MG63 (cell line): ENCODE measurements at regions not wholly inside any gene's neighbourhood (a gene's known extent, or its start where the extent isn't known, plus 50 kb on each side); places are given as distances from the start of the nearest gene placed in this dataset.

ENCODE experiments used
- DNase-seq: peaks from one replicate; pipeline ENCODE4 v3.0.0-alpha.2; 2020
- H3K27me3 ChIP-seq: fragments of 250-450 bp; sonication (Bioruptor Pico); 2 replicates; pipeline ENCODE4 v1.5.1; 2020; ENCODE audit warnings: mild to moderate bottlenecking, moderate library complexity
- H3K36me3 ChIP-seq: fragments of 250-450 bp; sonication (Bioruptor Pico); 2 replicates; pipeline ENCODE4 v1.5.1; 2020; ENCODE audit warnings: mild to moderate bottlenecking, moderate library complexity
- H3K4me3 ChIP-seq: fragments of 250-450 bp; sonication (Bioruptor Pico); 2 replicates; pipeline ENCODE4 v1.5.1; 2020; ENCODE audit warnings: mild to moderate bottlenecking, moderate library complexity
- H3K9me3 ChIP-seq: fragments of 250-450 bp; sonication (Bioruptor Pico); 2 replicates; pipeline ENCODE4 v1.5.1; 2020; ENCODE audit warnings: mild to moderate bottlenecking, moderate library complexity

DNA sequence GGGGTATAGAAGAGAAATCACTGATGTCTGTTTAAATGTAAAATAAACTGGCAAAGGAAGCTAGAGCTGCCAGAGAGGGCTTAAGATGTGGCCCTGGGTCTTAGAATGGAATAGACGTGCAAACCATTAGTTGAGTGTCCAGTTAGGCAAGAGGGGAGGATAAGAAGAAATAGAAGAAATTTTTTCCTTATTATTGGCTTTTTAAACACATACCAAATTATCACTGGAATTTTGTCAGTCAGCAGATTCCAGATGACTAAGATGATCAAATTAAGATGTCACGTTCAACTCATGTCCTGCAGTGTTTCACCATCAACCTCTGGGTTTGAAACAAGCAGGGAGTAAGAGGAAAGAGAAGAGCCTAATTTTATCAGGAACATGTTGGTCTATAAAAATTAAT, 71.6 kb upstream of the C1orf21 start:
- no peaks in the 10 kb centered on the region for H3K27me3 ChIP-seq
- no peaks in the 10 kb centered on the region for H3K9me3 ChIP-seq
- no peaks in the 10 kb centered on the region for H3K36me3 ChIP-seq
- no peak for DNase-seq
- no peak overlapping the region for H3K4me3 ChIP-seq

DNA sequence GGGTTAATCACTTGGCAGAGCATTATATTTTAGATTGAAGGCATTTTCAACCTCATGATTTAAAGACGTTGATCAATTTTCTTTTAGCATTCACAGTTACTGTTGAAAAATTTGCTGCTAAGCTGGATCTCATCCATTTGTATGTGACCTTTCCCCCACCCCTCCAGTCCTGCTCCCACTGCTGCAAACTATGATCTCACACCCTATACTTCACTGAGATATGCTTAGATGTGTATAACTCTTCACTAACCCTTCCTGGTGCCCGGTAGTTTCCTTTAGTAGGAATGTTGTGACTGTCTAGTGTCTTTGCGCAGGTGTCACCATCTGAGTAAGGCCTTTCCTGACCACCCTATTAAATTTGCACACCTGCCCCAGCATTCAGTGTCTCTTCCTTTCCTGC, 67.0 kb upstream of the C1orf21 start:
- no peaks in the 10 kb centered on the region for H3K36me3 ChIP-seq
- H3K27me3 ChIP-seq: no peaks in the 10 kb centered on the region
- DNase-seq: no peak
- H3K4me3 ChIP-seq: no peak overlapping the region
- no peaks in the 10 kb centered on the region for H3K9me3 ChIP-seq

DNA sequence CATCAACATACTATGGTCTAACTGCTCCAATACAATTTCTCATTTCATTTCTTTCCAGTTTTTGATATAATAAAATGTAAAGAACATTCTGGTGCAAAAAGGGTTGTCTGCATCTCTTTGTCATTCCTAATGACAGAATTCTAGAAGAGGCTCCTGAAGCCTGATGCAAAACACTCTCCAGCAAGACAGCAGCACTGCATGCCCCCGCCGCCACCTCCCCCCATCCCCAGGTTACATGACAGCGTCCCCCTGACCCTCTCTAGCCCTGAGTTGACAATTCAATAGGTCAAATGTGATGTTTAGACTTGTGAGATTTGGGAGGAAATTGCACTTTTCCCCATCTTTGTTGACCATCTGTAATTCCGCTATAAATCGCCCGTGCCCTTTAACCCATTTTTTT, 64.6 kb upstream of the C1orf21 start:
- no peaks in the 10 kb centered on the region for H3K9me3 ChIP-seq
- no peaks in the 10 kb centered on the region for H3K36me3 ChIP-seq
- no peak overlapping the region for H3K4me3 ChIP-seq
- H3K27me3 ChIP-seq: no peaks in the 10 kb centered on the region
- no peak for DNase-seq

DNA sequence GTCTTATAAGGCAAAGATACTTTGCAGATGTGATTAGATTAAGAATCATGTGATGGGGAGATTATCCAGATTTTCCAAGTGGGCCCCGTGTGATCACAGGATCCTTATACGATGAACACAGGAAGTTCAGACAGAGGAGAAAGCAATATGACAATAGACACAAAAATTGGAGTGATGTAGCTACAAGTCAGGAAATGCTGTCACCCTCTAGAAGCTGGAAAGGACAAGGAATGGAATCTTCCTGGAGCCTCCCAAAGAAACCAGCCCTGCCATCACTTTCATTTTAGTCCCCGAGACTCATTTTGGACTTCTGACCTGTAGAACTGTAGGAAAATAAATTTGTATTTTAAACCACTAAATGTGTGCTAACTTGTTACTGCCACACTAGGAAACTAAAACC, 61.9 kb upstream of the C1orf21 start:
- H3K36me3 ChIP-seq: no peaks in the 10 kb centered on the region
- H3K27me3 ChIP-seq: no peaks in the 10 kb centered on the region
- no peak overlapping the region for H3K4me3 ChIP-seq
- no peaks in the 10 kb centered on the region for H3K9me3 ChIP-seq
- DNase-seq: no peak

DNA sequence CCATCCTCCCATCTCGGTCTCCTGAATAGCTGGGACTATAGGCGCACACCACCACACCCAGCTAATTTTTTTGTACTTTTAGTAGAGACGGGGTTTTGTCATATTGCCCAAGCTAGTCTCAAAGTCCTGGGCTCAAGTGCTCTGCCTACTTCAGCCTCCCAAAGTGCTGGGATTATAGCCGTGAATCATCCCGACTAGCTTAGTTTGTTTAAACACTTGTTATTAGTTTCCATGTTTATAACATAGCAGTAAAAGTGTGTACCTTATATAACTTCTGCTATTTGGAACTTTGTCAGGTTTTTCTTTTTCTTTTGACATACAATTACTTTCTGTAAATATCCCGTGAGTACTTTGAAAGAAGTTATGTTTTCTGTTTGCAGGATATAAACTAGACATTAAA, 60.6 kb upstream of the C1orf21 start:
- peak; percentile 60 for DNase-seq
- Histone ChIP-seq H3K4me3 (no peak overlapping the region), H3K27me3 (no peaks in the 10 kb centered on the region), H3K36me3 (no peaks in the 10 kb centered on the region), H3K9me3 (no peaks in the 10 kb centered on the region)

DNA sequence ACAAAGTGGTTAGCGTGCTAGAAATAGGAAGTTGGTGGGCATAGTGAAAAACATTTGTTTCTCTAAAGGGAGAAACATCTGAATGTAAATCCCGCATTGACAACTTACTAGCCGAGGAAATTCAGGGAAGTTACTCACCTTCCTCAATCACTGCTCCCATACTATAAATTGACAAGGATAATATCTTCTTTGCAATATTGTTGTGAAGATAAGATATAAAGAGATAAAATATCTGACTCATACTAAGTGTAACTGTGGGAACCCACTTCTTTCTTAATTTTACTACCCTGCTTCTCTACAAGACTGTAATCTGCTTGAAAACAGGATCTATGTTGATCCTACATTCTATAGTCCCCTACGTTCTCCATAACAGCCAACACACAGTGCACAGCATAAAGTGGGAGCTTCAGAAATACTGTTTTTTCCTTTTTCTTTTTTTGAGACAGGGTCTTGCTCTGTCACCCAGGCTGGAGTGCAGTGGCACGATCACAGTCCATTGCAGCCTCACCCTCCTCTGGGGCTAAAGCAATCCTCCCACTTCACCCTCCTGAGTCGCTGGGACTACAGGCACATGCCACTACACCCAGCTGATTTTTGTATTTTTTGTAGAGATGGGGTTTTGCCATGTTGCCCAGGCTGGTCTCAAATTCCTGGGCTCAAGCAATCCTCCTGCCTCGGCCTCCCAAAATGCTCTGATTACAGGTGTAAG, 57.4 kb upstream of the C1orf21 start:
- H3K36me3 ChIP-seq: no peaks in the 10 kb centered on the region

DNA sequence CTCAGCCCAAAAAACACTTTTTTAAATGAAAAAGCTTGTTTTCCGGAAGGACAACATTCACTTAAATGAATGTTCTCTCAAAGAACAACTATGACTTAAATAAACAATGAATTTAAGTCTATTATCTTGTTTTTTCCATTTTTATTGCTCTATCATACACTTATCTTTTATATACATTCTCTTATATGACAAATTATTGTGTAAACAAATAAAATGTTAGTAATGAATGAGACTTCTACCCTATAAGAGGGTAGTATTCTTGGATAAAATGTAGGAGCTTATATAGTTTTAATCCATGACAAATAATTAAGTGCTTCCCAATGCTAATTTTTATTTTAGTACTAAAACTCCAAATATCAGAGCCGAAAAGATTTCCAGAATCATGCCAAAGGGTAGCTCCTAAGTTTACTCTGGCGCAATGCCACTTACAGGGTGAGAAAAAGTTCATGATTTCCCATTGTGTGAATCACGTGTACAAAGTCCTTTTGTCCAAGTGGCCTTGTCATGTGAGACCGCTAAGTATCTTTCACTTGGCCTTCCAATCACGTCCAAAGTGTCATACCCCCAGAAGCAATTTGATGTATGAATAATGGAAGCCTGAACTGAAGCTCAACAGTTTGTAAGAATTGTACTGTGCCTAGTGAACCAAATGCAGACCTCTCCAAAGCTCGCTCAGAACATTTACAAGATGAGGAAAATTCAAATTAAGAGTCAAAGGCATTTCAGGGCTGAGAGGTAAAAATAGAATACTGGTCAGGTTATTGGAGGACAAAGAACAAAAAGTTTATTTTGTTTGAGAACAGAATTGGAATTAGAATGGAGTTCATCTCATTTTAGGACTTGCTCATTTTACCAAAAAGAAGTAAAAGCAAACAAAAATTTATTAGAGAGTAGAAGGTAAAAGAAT, 56.6 kb upstream of the C1orf21 start:
- DNase-seq: no peak
- Histone ChIP-seq H3K4me3 (no peak overlapping the region), H3K27me3 (no peaks in the 10 kb centered on the region), H3K36me3 (no peaks in the 10 kb centered on the region), H3K9me3 (no peaks in the 10 kb centered on the region)

More for the DNA sequence above, 57.4 kb upstream of the C1orf21 start:
- Histone ChIP-seq H3K4me3 (no peak overlapping the region), H3K27me3 (no peaks in the 10 kb centered on the region), H3K9me3 (no peaks in the 10 kb centered on the region)
- DNase-seq: no peak

DNA sequence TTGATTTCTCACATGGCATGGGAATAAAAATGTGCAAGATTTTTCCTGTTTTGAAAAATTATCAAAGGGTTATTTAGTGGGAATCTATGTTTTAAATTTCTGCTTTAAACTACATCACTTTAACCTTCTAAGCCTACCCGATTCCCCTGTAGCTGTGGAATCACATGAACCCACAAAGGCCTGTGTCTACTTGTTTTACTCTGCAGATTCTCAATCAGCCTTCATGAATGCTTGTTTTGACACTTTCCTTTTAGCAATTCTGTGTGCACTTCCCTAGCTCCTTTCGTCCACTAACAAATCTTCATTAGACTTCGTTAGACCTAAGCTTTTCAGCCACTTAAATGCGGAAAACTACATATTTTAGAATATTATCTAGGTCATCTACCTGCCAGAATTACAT, 56.0 kb upstream of the C1orf21 start:
- no peaks in the 10 kb centered on the region for H3K27me3 ChIP-seq
- DNase-seq: no peak
- H3K4me3 ChIP-seq: no peak overlapping the region
- H3K9me3 ChIP-seq: no peaks in the 10 kb centered on the region
- H3K36me3 ChIP-seq: no peaks in the 10 kb centered on the region
